ENCODE measurements at regions not wholly inside any gene's neighbourhood (a gene's known extent, or its start where the extent isn't known, plus 50 kb on each side); places are given as distances from the start of the nearest gene placed in this dataset.
"Not testable (repeated sequence)": the region's sequence is repeated elsewhere in the genome, so short reads cannot be mapped to it uniquely, and the experiment has no call there.

GRCh38 chr9:12272471-12273120 is 420.6 kb upstream of the TYRP1 start:
- DNase-seq (ENCODE audit: low spot score) = no peak

GRCh38 chr9:12274577-12274976 is 418.6 kb upstream of the TYRP1 start:
- DNase-seq (ENCODE audit: low spot score) = no peak

GRCh38 chr9:12276505-12276904 is 416.7 kb upstream of the TYRP1 start:
- DNase-seq (ENCODE audit: low spot score) = no peak

GRCh38 chr9:12289711-12290110 is 403.5 kb upstream of the TYRP1 start:
- no peak for DNase-seq (ENCODE audit: low spot score)

GRCh38 chr9:12290166-12290869 is 402.9 kb upstream of the TYRP1 start:
- no peak for DNase-seq (ENCODE audit: low spot score)

GRCh38 chr9:12305211-12305610 is 388.0 kb upstream of the TYRP1 start:
- no peak for DNase-seq (ENCODE audit: low spot score)

GRCh38 chr9:12314589-12314988 is 378.6 kb upstream of the TYRP1 start:
- DNase-seq (ENCODE audit: low spot score) = no peak

- no peak for DNase-seq (ENCODE audit: low spot score)
Measured at GRCh38 chr9:12318732-12319685, 374.2 kb upstream of the TYRP1 start.

GRCh38 chr9:12329623-12329985 is 363.6 kb upstream of the TYRP1 start:
- DNase-seq (ENCODE audit: low spot score) = no peak

- not testable (repeated sequence) for DNase-seq (ENCODE audit: low spot score)
Measured at GRCh38 chr9:12333966-12334365, 359.2 kb upstream of the TYRP1 start.

- no peak for DNase-seq (ENCODE audit: low spot score)
Measured at GRCh38 chr9:12350775-12351174, 342.4 kb upstream of the TYRP1 start.

GRCh38 chr9:12351293-12352044 is 341.7 kb upstream of the TYRP1 start:
- no peak for DNase-seq (ENCODE audit: low spot score)

- DNase-seq (ENCODE audit: low spot score) = no peak
Measured at GRCh38 chr9:12352045-12352315, 341.2 kb upstream of the TYRP1 start.

- DNase-seq (ENCODE audit: low spot score) = no peak
Measured at GRCh38 chr9:12363439-12363838, 329.7 kb upstream of the TYRP1 start.

- no peak for DNase-seq (ENCODE audit: low spot score)
Measured at GRCh38 chr9:12368569-12368968, 324.6 kb upstream of the TYRP1 start.

- no peak for DNase-seq (ENCODE audit: low spot score)
Measured at GRCh38 chr9:12391839-12392509, 301.2 kb upstream of the TYRP1 start.

GRCh38 chr9:12394105-12394504 is 299.1 kb upstream of the TYRP1 start:
- DNase-seq (ENCODE audit: low spot score) = no peak

- no peak for DNase-seq (ENCODE audit: low spot score)
Measured at GRCh38 chr9:12403721-12404120, 289.5 kb upstream of the TYRP1 start.

- DNase-seq (ENCODE audit: low spot score) = no peak
Measured at GRCh38 chr9:12413986-12414385, 279.2 kb upstream of the TYRP1 start.

GRCh38 chr9:12414514-12414913 is 278.7 kb upstream of the TYRP1 start:
- no peak for DNase-seq (ENCODE audit: low spot score)

GRCh38 chr9:12415361-12415760 is 277.8 kb upstream of the TYRP1 start:
- no peak for DNase-seq (ENCODE audit: low spot score)

GRCh38 chr9:12416716-12417115 is 276.5 kb upstream of the TYRP1 start:
- DNase-seq (ENCODE audit: low spot score) = no peak
